HG03196 (cell line): ENCODE measurements at regions not wholly inside any gene's neighbourhood (a gene's known extent, or its start where the extent isn't known, plus 50 kb on each side); places are given as distances from the start of the nearest gene placed in this dataset.

Experiments used
- ATAC-seq: cut with Tn5 transposase; IDR thresholded peaks from one replicate; pipeline ENCODE4 v1.9.1; 2021; ENCODE audit not compliant: unreplicated experiment

DNA sequence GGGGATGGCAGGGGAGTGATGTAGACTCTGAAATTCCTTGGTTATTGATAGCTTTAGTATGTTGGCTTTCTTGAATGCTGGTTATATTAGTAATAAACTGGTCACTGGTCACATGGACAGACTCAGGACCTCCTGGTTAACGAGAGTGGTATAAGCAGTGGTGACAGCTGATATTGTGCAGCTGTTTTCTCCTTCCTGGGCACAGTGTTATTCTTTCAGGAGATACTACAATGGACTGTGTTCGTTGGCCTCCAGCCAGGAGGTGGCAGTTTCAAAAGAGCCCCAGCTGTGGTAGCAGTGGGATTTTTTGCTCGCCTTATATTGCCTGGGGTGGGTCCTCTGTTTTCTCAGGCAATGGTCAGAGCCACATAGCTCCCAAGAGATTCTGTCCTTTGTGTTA, 181.6 kb upstream of the RBMS3 start:
- no peak for ATAC-seq

DNA sequence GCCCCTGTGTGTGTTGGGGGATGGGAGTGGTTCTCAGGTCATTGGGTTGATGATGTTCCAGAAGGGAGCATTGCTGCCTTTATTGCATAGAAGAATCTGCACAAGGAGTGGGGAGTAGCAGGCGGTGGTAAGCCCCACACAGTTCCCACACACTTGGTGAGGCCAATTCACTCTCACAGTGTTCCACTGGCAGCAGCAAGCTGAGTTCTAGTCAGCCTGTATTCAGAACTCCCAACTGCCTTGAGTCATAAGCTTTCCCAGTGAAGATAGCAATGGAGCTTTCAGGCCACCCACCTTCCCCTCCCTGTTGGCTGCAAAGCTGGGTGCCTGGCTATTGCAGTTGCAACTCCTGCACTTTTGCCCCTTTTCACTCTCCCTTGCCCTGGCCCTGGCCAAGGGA, 181.1 kb upstream of the RBMS3 start:
- ATAC-seq = no peak

DNA sequence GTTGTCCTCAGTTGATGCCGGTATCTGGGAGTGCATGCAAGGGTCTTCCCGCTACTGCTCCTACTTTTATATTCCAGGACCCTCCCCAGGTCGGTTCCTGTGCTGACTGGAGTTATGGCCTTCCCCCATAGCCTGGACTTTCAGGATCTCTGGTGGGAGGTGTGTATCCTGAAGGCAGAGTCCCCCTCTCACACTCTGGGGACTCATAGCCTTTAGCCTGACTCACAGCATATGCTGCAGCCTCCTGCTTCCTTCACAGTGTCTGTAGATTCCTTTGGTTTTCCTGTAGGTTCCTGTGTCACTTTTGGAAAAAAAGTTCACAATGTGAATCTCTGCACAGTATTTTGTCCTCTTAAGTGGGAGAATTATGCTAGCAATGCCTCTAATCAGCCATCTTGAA, 180.6 kb upstream of the RBMS3 start:
- no peak for ATAC-seq

DNA sequence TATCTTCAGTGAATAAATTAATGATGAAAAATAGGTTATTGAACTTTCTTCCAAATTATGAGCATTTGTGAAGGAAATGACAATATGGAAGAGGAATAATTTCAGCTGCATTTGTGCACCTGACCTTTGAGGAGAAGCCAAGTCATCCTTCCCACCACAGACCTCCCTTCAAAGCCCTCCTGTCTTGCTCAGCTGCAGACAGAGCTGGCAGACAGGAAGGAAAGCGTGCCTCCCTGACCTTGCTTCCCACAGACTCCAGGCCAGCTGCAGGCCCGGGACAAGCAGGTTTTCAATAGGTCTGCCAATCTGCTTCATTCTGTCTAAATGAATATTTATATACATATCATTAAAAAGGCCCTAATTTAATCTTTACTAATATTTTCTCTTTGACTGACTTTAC, 152.9 kb upstream of the RBMS3 start:
- ATAC-seq = no peak

DNA sequence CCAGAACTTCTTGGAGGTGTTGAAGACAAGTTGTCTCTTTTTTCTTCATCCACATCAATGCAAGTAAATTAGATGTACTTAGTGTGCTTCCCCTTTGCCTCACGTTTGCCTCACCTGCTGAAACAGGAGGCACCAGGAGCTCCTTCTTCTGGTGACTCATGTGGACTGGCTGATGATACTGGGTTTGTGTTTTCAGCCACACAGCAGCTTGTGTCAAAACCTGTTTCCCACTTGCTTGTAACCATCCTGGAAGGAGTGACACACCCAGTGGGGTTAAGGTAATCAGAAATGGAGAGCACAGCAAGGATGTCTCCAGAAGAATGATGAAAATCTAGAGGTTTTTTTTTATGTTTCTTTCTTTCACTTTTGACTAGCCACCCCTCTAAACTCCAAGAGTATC, 143.3 kb upstream of the RBMS3 start:
- ATAC-seq = no peak

DNA sequence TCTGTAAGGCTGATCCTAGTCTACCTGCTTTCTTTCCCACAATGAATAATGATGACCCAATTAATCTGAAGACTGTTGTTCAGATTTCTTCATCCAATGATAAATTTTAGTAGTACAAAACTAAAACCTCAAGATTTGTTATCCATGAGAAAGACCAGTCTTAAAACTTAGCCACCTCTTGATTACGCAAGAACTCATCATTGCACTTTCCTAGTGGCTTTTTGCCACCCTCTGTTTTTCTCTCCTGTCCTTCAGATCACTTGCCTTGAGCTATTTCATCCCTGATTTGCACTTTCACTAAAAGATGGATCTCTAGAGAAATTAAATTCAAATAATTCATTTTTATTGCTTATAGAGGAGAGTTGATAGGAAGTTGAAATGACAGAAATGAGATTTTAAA, 142.7 kb upstream of the RBMS3 start:
- no peak for ATAC-seq

DNA sequence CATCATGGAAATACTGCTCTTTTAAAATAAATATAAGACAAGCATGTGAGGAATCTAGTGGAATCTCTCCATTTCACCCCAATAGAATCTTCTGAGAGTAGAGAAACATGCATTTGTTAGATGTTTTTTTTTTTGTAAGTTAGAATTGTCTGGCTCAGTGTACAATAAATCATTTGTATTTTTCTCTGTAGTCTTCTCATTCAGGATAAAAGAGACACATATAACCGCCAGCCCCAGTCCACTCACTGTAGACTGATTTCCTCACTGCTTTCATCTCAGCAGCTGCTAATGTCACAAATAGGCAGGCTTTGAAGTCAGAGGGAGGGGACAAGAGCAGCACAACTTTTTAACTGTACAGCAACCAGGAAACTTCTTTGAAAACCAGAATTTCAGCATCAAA, 140.2 kb upstream of the RBMS3 start:
- no peak for ATAC-seq

DNA sequence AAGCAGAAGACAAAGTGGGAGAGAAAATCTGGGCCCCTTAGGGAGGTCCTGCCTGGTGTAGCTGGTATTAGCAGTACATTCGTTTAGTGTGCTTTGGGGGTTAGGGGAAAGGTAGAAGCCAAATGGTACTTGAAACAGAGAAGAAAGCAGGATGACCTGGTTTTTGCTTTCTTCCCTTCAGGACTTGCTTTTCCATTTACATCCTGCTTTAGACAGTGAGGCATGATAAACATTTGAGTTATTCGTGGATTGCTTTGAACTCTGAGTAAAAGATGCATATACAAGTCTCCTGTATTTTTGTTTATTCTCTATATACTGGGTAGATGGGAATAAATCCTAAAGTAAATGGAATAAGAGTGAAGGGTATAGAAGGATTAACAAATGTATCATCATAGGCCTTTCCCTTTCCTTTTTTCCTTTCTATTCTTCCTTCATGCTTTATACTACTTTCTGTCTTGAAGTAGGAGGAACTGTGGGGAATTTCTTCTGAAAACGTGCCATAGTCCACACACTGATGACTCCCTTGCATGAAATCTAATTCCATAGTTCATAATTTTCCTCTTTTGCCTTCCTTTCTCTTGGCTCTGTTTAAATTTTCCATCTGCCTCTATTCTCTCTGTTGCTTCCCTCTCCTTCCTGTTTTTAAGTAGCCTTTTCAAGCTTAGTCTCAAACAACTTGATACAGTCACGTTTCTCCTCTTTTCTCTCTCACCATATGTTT, 139.5 kb upstream of the RBMS3 start:
- no peak for ATAC-seq

DNA sequence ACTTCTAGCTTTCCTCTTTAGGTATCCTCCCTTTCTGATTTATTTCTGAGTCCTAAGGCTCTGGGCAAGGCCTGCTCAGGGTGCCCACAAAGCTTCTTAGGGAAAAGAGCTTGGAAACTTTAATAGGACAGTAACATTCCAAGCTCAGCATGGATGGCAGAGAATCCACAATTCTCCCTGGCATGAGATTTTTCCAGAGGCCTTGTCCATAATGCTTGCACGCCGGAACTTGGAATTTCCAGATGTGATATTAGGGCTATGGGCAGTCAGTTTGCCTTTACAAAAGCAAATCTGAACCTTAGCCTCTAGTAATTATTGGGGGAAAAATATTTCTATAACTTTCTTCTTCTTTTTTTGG, 139.0 kb upstream of the RBMS3 start:
- no peak for ATAC-seq

DNA sequence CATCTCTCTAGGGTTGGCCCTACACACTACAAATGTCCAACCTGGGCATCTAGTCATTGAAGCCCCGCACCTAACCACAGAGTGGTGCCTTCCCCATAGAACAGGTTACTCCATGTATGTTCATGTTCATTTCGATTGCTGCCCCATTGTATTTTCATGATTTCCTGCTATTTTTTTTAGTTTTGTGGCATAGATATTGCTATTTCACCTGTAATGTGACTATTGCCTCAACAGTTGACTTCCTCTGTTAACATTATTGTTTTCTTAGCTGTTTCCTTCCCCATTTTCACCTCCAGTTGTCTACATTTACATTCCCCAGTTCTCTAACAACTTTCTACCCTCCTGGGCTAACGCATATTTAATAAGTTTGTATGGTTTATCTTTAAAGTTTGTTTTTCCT, 137.7 kb upstream of the RBMS3 start:
- ATAC-seq = no peak

DNA sequence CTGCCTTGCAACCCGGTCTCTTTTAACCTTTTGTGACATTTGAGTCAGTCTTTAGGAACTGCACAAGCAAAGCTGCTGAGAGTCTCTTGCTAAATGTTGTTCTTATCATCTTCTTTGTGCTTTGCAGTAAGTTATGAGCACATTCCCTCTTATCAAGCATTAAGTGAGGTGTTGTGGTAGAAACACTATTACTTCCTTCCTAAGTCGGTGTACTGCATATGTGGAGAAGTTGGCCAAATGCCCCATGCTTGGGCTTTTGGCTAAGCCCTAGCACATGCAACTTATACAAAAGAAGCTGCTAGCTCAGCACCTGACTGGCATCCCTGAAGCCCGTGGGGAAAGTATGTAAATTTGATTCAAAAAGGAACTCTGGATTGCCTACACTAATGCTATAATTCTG, 136.5 kb upstream of the RBMS3 start:
- no peak for ATAC-seq

DNA sequence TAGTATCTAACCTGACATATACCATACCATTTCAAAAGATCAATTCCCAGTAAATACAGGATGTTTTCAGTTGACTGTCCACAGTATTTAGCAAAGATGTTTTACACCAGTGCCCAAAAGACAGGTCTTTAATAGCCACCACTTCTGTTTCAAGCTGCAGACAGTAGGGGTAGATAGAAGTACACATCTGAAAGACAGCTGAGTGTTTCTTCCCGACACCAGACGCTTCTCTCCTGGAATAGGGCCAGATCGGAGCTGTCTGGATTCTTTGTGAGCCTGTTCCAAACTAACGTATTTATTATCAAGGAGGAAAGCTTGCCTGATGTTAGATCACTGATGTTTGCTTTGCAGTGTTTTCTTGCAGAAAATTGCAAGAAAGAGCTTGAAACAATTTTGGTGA, 136.1 kb upstream of the RBMS3 start:
- ATAC-seq = no peak

DNA sequence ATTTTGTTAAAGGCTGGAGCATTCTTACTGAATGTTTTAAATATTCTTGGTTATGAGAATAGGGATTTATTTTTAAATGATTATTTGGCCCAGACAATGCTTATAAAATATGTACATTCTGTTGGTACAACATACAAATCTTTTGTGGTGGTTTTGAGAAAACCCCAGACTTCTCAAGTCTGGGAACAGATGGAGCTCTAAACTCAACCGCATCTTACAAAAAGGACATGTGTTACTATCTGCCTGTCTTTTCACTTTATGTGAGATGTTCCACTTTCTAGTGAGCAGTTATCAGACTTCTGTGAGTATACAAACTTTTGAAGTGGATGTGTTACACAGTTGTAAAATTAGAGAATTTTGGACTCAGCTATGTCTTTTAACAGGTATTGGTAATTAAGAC, 135.5 kb upstream of the RBMS3 start:
- no peak for ATAC-seq

DNA sequence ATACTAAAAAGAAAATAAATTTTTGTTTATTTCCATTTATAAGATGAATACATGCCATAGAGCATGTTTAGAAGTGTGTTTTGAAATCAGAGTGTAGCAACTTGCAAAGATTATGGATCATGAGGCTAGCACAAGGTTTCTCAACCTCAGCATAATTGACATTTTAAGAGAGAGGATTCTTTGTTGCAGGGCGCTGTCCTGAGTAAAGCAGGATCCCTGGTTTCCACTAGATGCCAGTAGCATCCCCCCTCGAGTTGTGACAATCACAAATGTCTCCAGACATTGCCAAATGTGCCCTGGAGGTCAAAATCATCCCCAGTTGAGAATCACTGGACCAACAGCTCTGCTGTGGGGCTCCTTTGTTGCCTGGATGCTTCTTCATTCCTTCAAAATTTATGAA, 128.5 kb upstream of the RBMS3 start:
- no peak for ATAC-seq

DNA sequence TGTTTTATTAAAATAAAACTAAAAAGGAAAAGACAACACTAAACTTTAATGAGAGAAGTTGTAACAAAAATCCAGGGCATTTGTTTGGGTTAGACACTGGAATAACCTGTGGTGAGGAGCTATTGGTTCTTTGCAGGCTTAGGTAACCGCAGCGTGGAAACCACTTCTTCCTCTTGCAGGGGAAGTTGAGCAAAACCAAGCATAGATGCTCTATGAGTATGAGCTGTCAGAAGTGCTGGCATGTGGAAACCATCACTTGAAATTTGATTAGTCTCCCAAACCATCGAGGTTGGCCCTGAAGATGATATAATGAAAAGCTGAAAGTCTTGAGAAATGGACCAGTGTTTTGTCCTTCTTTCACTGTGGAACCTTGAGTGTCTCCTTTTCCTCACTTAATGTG, 127.1 kb upstream of the RBMS3 start:
- no peak for ATAC-seq

DNA sequence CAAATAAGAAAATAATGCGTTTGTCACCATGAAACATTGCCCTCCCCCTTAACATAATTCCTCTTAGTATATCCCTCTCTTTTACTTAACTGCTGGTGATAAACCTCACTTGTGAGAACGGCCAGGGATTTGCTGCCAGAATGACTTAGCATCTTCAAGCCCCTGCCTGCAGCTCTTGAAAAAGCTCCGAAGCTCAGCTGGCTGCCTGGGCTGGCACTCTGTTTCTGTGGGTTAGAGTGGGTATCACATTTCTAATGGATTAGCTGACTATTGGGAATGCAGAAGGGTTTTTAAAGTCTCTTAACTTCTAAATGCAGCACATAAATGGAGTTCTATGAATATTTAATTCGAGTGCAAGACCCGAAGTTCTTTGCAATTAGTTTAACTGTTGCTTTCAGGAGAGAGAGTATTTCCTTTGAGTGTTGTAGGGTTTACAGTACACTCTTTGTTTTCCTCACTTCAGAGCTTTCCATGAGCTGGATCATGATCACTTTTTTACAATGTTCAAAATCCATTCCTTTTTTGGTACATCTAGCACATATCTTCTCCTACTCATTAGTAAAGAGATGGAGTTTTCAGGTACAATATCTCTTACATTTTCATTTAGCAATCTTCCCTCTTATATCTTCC, 124.7 kb upstream of the RBMS3 start:
- no peak for ATAC-seq

DNA sequence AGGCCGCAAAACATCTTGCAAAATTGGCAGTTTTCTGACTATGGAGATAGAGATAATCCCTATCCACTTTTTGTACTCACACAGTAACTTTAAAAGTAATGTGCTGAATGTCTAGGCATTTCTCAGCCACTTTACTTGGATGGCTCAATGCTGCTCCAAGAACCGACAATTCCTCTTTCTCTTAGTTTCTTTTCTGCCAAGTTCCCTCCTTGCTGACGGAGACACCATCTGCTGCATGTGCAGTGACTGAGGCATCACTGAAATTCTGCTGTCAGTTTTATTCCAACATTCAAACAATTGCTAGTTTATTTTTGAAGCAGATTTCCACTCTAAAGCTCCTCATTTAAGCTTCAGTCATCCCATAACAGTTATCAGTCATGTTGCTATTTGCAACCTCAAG, 116.0 kb upstream of the RBMS3 start:
- no peak for ATAC-seq

DNA sequence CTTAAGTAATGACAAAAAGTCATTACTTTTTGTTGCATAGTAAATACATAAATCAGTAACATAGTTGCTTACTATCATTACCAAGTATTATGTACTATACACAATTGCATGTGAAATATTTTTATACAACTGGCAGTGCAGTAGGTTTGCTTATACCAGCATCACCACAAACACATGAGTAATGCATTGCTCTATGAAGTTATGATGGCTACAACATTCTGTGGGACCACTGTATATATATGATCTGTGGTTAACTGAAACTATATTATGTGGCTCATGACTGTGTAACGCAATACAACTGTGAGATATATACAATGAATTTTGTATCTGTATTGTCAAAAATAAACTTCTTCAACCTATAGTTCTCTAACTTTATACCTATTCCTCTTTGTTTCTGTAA, 113.7 kb upstream of the RBMS3 start:
- ATAC-seq = no peak

DNA sequence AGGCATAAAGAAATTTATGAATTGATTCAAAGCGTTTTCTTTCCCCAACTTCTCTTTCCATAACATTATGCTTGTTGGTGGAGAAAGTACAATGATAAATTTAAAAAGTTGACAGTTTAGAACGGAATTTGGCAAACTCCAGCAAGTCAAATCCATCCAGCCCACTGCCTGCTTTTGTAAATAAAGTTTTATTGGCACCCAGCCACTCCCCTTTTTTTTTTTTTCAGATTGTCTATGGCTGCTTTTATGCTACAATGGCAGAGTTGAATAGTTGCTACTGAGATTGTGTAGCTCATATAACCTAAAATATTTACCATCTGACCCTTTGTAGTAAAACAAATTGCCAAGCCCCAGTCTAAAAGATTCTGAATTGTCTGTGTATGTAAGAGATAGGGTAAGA, 112.8 kb upstream of the RBMS3 start:
- ATAC-seq = no peak

DNA sequence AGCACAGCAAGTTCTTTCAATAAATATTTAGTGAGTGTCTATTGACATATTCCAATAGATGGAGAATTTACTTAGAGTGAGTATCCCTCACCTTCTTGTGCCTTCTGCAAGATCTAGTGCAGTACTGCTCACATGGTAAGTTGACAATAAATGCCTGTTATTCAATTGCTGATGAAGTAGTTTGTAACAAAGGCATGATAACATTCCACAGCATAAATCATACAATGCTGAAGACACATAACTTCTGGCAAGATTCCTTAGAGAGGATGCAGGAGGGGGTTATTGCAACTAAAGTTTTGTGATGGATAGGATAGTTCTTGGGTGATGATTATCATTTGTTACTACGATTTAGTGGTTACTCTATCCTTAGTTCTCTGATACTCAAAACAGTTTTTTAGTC, 112.2 kb upstream of the RBMS3 start:
- ATAC-seq = no peak

DNA sequence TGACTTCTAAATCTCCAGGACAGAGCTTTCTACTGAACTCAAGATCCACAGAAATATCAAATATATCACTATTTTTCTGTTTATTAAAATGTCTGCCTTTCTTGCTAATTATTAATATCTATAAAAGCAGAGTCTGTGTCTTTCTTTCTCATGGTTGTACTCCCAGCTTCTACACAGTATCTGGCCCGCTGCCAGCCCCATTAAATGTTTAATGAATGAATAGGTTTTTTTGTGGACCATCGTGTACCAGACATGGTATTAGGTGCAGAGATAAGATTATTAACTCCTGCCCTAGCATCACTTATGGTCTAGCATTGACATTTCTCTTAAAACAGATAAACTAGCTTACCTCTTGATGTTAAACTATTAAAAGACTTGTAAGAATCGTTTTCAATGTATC, 111.4 kb upstream of the RBMS3 start:
- ATAC-seq = no peak

DNA sequence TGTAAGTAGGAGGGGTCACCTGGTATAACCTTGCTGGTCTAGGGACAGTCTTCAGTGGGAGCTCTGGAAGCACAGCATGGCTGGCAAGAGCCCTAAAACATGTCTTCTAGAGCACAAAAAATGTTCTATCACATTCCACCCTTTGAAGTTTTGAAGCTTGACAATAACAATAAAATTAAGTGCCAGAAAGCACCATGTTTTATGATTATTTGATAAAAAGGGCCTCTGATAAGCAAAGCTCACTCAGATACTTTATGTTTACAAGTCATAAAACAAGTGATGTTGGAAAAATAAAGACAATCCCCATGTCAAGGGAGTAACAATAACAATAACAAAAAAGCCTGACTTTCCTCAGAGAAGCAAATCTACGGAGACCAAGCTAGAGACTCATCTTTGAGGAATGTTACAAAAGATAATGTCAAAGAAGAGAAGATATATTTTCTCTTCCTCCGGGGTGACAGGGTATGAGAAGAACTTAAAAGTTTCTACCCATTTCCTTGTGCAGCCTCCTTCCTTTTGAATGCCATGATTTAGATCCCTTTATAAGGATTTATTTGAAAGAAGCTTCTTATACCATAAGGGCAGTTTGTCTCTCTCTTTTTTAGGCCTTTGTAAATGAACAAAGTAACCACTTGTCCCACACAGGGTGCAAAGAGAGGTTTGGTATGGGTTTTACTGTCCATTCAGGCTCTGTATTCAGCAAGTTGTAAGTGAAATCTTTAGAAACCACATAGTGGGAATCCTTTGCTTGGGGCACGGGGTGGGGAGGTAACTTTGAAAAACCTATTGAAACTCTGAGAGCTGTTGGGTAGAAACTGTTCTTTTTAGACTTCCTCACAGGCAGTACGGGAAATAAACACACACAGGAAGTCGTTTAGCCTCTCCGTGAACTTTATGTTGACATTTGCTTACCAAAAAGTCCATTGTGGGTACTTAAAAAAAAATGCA, 109.6 kb upstream of the RBMS3 start:
- peak; percentile 64 for ATAC-seq
